GM21526 (cell line): ENCODE measurements at regions not wholly inside any gene's neighbourhood (a gene's known extent, or its start where the extent isn't known, plus 50 kb on each side); places are given as distances from the start of the nearest gene placed in this dataset.
"Not testable (repeated sequence)": the region's sequence is repeated elsewhere in the genome, so short reads cannot be mapped to it uniquely, and the experiment has no call there.

ENCODE experiments used
- ATAC-seq: cut with Tn5 transposase; IDR thresholded peaks from one replicate; pipeline ENCODE4 v1.9.1; 2021; ENCODE audit warnings: moderate library complexity; ENCODE audit not compliant: unreplicated experiment, low FRiP score

GRCh38 chr6:2344319-2344905 is 99.0 kb upstream of the GMDS start:
- ATAC-seq: no peak

- ATAC-seq: no peak
These were observed 82.2 kb upstream of the GMDS start for GRCh38 chr6:2327591-2327990.

- no peak for ATAC-seq
These were observed 79.0 kb upstream of the GMDS start for GRCh38 chr6:2324166-2324953.

GRCh38 chr6:2317498-2317897 is 72.1 kb upstream of the GMDS start:
- not testable (repeated sequence) for ATAC-seq

- ATAC-seq: no peak
These were observed 69.2 kb upstream of the GMDS start for GRCh38 chr6:2314641-2315040.

GRCh38 chr6:2310042-2310441 is 64.6 kb upstream of the GMDS start:
- no peak for ATAC-seq

GRCh38 chr6:2309122-2309521 is 63.7 kb upstream of the GMDS start:
- ATAC-seq: no peak

GRCh38 chr6:2307799-2308198 is 62.4 kb upstream of the GMDS start:
- no peak for ATAC-seq

- no peak for ATAC-seq
These were observed 60.5 kb upstream of the GMDS start for GRCh38 chr6:2305951-2306350.

- not testable (repeated sequence) for ATAC-seq
These were observed 57.1 kb upstream of the GMDS start for GRCh38 chr6:2302482-2302881.

GRCh38 chr6:2296781-2297180 is 51.4 kb upstream of the GMDS start:
- no peak for ATAC-seq
